22Rv1 (cell line): ENCODE measurements at regions not wholly inside any gene's neighbourhood (a gene's known extent, or its start where the extent isn't known, plus 50 kb on each side); places are given as distances from the start of the nearest gene placed in this dataset.

ENCODE experiments used
- ZFX ChIP-seq: fragments of 450-650 bp; IDR thresholded peaks from 2 replicates; pipeline ENCODE4 v1.6.1; 2017; ENCODE audit warnings: antibody characterized with exemption, borderline replicate concordance
- TF ChIP-seq, protein P1 (sequence below): fragments of 450-650 bp; IDR thresholded peaks from 2 replicates; pipeline ENCODE4 v1.5.1; 2017; ENCODE audit warnings: mild to moderate bottlenecking

DNA sequence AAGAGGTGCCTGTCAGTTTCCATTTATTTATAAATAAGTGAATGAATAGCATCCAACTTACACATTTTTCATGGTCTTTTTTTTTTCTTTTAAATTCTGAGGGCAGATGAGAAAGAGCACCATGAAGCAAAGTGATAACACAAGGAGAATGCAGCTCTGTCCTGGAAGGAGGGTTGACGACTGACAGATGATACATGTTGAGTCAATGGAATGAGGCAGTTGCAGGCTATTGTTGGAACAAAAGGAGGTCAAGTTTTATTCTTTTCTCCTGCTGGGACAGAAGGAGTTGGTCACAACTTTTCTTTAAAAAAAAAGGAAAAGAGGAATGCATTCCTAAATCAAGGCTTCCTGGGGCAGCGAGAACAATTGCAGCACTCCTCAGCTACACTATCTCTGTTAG, 119.9 kb upstream of the PLEKHG7 start:
- TF ChIP-seq, protein P1, sequence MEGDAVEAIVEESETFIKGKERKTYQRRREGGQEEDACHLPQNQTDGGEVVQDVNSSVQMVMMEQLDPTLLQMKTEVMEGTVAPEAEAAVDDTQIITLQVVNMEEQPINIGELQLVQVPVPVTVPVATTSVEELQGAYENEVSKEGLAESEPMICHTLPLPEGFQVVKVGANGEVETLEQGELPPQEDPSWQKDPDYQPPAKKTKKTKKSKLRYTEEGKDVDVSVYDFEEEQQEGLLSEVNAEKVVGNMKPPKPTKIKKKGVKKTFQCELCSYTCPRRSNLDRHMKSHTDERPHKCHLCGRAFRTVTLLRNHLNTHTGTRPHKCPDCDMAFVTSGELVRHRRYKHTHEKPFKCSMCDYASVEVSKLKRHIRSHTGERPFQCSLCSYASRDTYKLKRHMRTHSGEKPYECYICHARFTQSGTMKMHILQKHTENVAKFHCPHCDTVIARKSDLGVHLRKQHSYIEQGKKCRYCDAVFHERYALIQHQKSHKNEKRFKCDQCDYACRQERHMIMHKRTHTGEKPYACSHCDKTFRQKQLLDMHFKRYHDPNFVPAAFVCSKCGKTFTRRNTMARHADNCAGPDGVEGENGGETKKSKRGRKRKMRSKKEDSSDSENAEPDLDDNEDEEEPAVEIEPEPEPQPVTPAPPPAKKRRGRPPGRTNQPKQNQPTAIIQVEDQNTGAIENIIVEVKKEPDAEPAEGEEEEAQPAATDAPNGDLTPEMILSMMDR = no peak
- no peak for TF ChIP-seq ZFX
